Endothelial cell (in vitro differentiated cells): ENCODE measurements at regions not wholly inside any gene's neighbourhood (a gene's known extent, or its start where the extent isn't known, plus 50 kb on each side); places are given as distances from the start of the nearest gene placed in this dataset.
"Not testable (repeated sequence)": the region's sequence is repeated elsewhere in the genome, so short reads cannot be mapped to it uniquely, and the experiment has no call there.

Experiments
- DNase-seq: peaks from one replicate; pipeline ENCODE4 v3.0.0; 2021; ENCODE audit warnings: low spot score
- H3K27ac Mint-ChIP-seq: one replicate; pipeline ENCODE4 v1.8.0; 2021; ENCODE audit warnings: mixed read lengths, inconsistent platforms; ENCODE audit not compliant: unreplicated experiment
- H3K27me3 Mint-ChIP-seq: one replicate; pipeline ENCODE4 v1.8.0; 2021; ENCODE audit warnings: mild to moderate bottlenecking, moderate library complexity, mixed read lengths, inconsistent platforms; ENCODE audit not compliant: unreplicated experiment
- H3K36me3 Mint-ChIP-seq: one replicate; pipeline ENCODE4 v1.8.0; 2021; ENCODE audit warnings: mild to moderate bottlenecking, low read depth, mixed read lengths, inconsistent platforms; ENCODE audit not compliant: unreplicated experiment
- H3K4me1 Mint-ChIP-seq: one replicate; pipeline ENCODE4 v1.8.0; 2021; ENCODE audit warnings: mild to moderate bottlenecking, mixed read lengths, inconsistent platforms; ENCODE audit not compliant: unreplicated experiment
- H3K4me3 Mint-ChIP-seq: one replicate; pipeline ENCODE4 v1.8.0; 2021; ENCODE audit warnings: mild to moderate bottlenecking, mixed read lengths, inconsistent platforms; ENCODE audit not compliant: unreplicated experiment
- H3K9me3 Mint-ChIP-seq: one replicate; pipeline ENCODE4 v1.8.0; 2021; ENCODE audit warnings: mixed read lengths, inconsistent platforms; ENCODE audit not compliant: unreplicated experiment

- H3K27me3 Mint-ChIP-seq, H3K4me1 Mint-ChIP-seq: not testable (repeated sequence)
Observed at GRCh38 chr21:5217933-5218332, 5303.4 kb upstream of the TPTE start.

GRCh38 chr21:5219988-5220387 is 5301.4 kb upstream of the TPTE start:
- peaks cover 16% of the 10 kb centered on the region for H3K36me3 Mint-ChIP-seq
- not testable (repeated sequence) for DNase-seq, H3K4me3 Mint-ChIP-seq, H3K4me1 Mint-ChIP-seq, H3K27ac Mint-ChIP-seq, H3K27me3 Mint-ChIP-seq
- H3K9me3 Mint-ChIP-seq: peaks cover 62% of the 10 kb centered on the region

More at GRCh38 chr21:5217933-5218332, 5303.4 kb upstream of the TPTE start:
- peaks cover 43% of the 10 kb centered on the region for H3K9me3 Mint-ChIP-seq
- H3K36me3 Mint-ChIP-seq, H3K27ac Mint-ChIP-seq, H3K4me3 Mint-ChIP-seq, DNase-seq: not testable (repeated sequence)

GRCh38 chr21:5220468-5220867 is 5300.9 kb upstream of the TPTE start:
- H3K36me3 Mint-ChIP-seq: peaks cover 16% of the 10 kb centered on the region
- H3K4me3 Mint-ChIP-seq, DNase-seq, H3K4me1 Mint-ChIP-seq, H3K27ac Mint-ChIP-seq, H3K27me3 Mint-ChIP-seq: not testable (repeated sequence)
- peaks cover 66% of the 10 kb centered on the region for H3K9me3 Mint-ChIP-seq

- H3K4me1 Mint-ChIP-seq, DNase-seq, H3K27ac Mint-ChIP-seq, H3K27me3 Mint-ChIP-seq, H3K4me3 Mint-ChIP-seq: not testable (repeated sequence)
- Mint-ChIP-seq H3K36me3 (peaks cover 20% of the 10 kb centered on the region), H3K9me3 (peaks cover 68% of the 10 kb centered on the region)
Observed at GRCh38 chr21:5221458-5222050, 5299.8 kb upstream of the TPTE start.

- Mint-ChIP-seq H3K9me3 (peaks cover 68% of the 10 kb centered on the region), H3K36me3 (peaks cover 21% of the 10 kb centered on the region)
- H3K4me1 Mint-ChIP-seq, H3K4me3 Mint-ChIP-seq, DNase-seq, H3K27me3 Mint-ChIP-seq, H3K27ac Mint-ChIP-seq: not testable (repeated sequence)
Observed at GRCh38 chr21:5222996-5223782, 5298.2 kb upstream of the TPTE start.

- H3K4me1 Mint-ChIP-seq, H3K27ac Mint-ChIP-seq, H3K27me3 Mint-ChIP-seq, DNase-seq: not testable (repeated sequence)
- Mint-ChIP-seq H3K9me3 (peaks cover 70% of the 10 kb centered on the region), H3K36me3 (peaks cover 25% of the 10 kb centered on the region), H3K4me3 (peak overlapping the region; percentile 16)
Observed at GRCh38 chr21:5224156-5224555, 5297.2 kb upstream of the TPTE start.

GRCh38 chr21:5227252-5227651 is 5294.1 kb upstream of the TPTE start:
- H3K36me3 Mint-ChIP-seq: peaks cover 30% of the 10 kb centered on the region
- peaks cover 75% of the 10 kb centered on the region for H3K9me3 Mint-ChIP-seq
- H3K4me1 Mint-ChIP-seq, H3K27ac Mint-ChIP-seq, DNase-seq, H3K4me3 Mint-ChIP-seq: not testable (repeated sequence)
- H3K27me3 Mint-ChIP-seq: peaks cover 16% of the 10 kb centered on the region

- not testable (repeated sequence) for H3K4me1 Mint-ChIP-seq, H3K4me3 Mint-ChIP-seq, H3K27ac Mint-ChIP-seq, DNase-seq
- Mint-ChIP-seq H3K27me3 (peaks cover 14% of the 10 kb centered on the region), H3K9me3 (peaks cover 72% of the 10 kb centered on the region), H3K36me3 (peaks cover 25% of the 10 kb centered on the region)
Observed at GRCh38 chr21:5230561-5230960, 5290.8 kb upstream of the TPTE start.

GRCh38 chr21:5231261-5231660 is 5290.1 kb upstream of the TPTE start:
- not testable (repeated sequence) for DNase-seq, H3K4me3 Mint-ChIP-seq, H3K27ac Mint-ChIP-seq, H3K4me1 Mint-ChIP-seq
- peaks cover 15% of the 10 kb centered on the region for H3K27me3 Mint-ChIP-seq
- peaks cover 25% of the 10 kb centered on the region for H3K36me3 Mint-ChIP-seq
- peaks cover 73% of the 10 kb centered on the region for H3K9me3 Mint-ChIP-seq

GRCh38 chr21:5232176-5232958 is 5289.0 kb upstream of the TPTE start:
- H3K4me3 Mint-ChIP-seq: peak overlapping the region; percentile 6
- peaks cover 70% of the 10 kb centered on the region for H3K9me3 Mint-ChIP-seq
- DNase-seq, H3K4me1 Mint-ChIP-seq: not testable (repeated sequence)
- H3K27me3 Mint-ChIP-seq: peaks cover 15% of the 10 kb centered on the region
- H3K36me3 Mint-ChIP-seq: peaks cover 28% of the 10 kb centered on the region
- H3K27ac Mint-ChIP-seq: peak overlapping the region; percentile 9

- peaks cover 57% of the 10 kb centered on the region for H3K9me3 Mint-ChIP-seq
- not testable (repeated sequence) for H3K27ac Mint-ChIP-seq, DNase-seq, H3K27me3 Mint-ChIP-seq, H3K4me3 Mint-ChIP-seq, H3K4me1 Mint-ChIP-seq
- peaks cover 25% of the 10 kb centered on the region for H3K36me3 Mint-ChIP-seq
Observed at GRCh38 chr21:5235761-5236160, 5285.6 kb upstream of the TPTE start.
